Retinal pigment epithelial cell (primary cell): ENCODE measurements at regions not wholly inside any gene's neighbourhood (a gene's known extent, or its start where the extent isn't known, plus 50 kb on each side); places are given as distances from the start of the nearest gene placed in this dataset.

ENCODE experiments used
- DNase-seq: peaks from one replicate; pipeline ENCODE4 v3.0.0-alpha.2; 2010; ENCODE audit warnings: low read depth
- H3K4me3 ChIP-seq: 2 replicates; pipeline ENCODE4 v1.5.1; 2011; ENCODE audit warnings: mild to moderate bottlenecking, low read length, control low read depth, moderate library complexity
- TF ChIP-seq, protein P1 (sequence below): conservative IDR thresholded peaks from 2 replicates; pipeline ENCODE4 v1.5.1; 2011; ENCODE audit warnings: low read depth, low read length, control low read depth, inconsistent platforms

DNA sequence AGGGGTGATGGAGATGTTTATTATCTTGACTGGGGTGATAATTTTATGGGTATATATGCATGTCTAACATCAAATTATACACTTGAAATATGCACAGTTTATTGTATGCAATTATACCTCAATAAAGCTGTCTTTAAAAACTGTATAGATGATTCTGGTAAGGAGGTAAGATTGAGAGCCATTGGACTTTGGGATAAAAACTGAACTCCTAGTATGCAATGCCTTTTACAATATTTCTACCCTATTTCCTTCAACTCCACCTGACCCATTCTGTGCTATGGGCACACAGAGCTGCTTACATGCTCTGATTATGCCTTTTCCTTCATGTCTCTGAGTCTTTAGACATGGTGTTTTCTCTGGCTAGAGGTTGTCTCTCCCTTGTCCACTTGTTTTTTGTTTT is 63.9 kb upstream of the UGP2 start:
- no peak for DNase-seq
- H3K4me3 ChIP-seq = no peak overlapping the region
- TF ChIP-seq, protein P1, sequence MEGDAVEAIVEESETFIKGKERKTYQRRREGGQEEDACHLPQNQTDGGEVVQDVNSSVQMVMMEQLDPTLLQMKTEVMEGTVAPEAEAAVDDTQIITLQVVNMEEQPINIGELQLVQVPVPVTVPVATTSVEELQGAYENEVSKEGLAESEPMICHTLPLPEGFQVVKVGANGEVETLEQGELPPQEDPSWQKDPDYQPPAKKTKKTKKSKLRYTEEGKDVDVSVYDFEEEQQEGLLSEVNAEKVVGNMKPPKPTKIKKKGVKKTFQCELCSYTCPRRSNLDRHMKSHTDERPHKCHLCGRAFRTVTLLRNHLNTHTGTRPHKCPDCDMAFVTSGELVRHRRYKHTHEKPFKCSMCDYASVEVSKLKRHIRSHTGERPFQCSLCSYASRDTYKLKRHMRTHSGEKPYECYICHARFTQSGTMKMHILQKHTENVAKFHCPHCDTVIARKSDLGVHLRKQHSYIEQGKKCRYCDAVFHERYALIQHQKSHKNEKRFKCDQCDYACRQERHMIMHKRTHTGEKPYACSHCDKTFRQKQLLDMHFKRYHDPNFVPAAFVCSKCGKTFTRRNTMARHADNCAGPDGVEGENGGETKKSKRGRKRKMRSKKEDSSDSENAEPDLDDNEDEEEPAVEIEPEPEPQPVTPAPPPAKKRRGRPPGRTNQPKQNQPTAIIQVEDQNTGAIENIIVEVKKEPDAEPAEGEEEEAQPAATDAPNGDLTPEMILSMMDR = no peak

DNA sequence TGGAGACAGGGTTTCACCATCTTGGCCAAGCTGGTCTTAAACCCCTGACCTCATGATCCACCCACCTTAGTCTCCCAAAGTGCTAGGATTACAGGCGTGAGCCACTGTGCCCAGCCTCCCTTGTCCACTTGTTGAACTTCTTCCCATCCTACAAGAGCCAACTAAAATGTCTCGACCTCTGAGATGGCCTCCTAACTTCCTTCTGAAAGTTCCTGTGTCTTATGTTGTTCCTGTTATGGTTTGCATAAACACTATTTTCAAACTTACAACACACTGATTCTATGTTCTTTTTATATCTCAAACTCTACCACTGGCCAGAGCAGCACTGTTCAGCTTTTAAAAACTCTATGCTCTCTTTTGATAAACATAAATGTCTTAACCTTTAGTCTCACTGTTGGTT is 63.3 kb upstream of the UGP2 start:
- no peak for DNase-seq
- no peak overlapping the region for H3K4me3 ChIP-seq
- TF ChIP-seq, protein P1 = no peak

GRCh38 chr2:63780518-63781155 is 61.1 kb upstream of the UGP2 start:
- DNase-seq = no peak
- TF ChIP-seq, protein P1 = no peak
- H3K4me3 ChIP-seq = no peak overlapping the region

DNA sequence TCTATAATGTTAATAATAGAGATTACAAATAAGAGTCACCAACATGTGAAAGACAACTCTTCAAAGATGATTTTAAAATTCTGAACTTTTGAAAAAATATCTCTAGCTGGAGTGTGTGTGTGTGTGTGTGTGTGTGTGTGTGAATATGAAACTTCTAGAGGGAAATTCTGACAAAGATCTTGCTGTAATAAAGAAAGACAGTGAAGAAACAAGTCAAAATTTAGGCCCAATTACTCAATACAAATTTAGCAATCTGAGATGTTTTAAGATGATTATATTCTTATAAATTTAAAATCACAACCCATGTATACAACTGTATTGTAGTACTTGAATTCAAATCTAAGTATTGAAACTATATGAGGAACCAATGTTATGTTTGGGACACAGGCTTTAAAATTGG is 57.2 kb upstream of the UGP2 start:
- H3K4me3 ChIP-seq = no peak overlapping the region
- TF ChIP-seq, protein P1 = no peak
- no peak for DNase-seq

GRCh38 chr2:63785096-63785495 is 56.6 kb upstream of the UGP2 start:
- TF ChIP-seq, protein P1 = no peak
- DNase-seq = no peak
- H3K4me3 ChIP-seq = no peak overlapping the region

GRCh38 chr2:63786471-63786870 is 55.2 kb upstream of the UGP2 start:
- TF ChIP-seq, protein P1 = no peak
- DNase-seq = no peak
- H3K4me3 ChIP-seq = no peak overlapping the region

DNA sequence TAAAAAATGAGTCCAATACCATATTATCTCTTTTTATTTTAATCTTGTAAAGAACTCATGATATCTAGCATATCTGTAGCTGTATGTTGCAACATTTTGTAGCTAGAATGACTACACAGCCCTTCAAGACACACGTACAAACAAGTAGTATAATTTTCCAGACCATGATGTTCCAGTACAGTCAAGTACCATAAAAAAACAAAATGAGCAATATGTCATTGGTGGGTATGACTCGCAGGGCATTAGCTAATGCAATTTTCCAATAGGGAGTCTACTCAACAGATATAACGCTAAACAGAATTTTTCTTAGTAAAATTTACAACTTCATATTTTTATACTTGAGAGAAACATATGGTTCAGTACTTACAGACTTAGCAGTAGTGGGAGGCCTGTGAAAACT is 53.6 kb upstream of the UGP2 start:
- TF ChIP-seq, protein P1 = no peak
- DNase-seq = no peak
- no peak overlapping the region for H3K4me3 ChIP-seq
